Activated T-helper 2 cell treated with anti-CD3 and anti-CD28 coated beads, Interferon-gamma antibody, Interleukin-2, Interleukin-4, amounts not matched to agents 10 μg/mL and 5 μg/mL and 100 μg/mL, durations not matched to agents 14 hours and 24 hours and 36 hours (primary cell): ENCODE measurements at regions not wholly inside any gene's neighbourhood (a gene's known extent, or its start where the extent isn't known, plus 50 kb on each side); places are given as distances from the start of the nearest gene placed in this dataset.

Experiments used
- DNase-seq: peaks from one replicate; pipeline ENCODE4 v3.0.0; 2021; ENCODE audit warnings: low spot score
- H3K27ac Mint-ChIP-seq: one replicate; pipeline ENCODE4 v1.8.0; 2021; ENCODE audit warnings: mixed read lengths
- H3K27me3 Mint-ChIP-seq: one replicate; pipeline ENCODE4 v1.8.0; 2021; ENCODE audit warnings: low read depth, mixed read lengths
- H3K36me3 Mint-ChIP-seq: one replicate; pipeline ENCODE4 v1.8.0; 2021; ENCODE audit warnings: low read depth, mixed read lengths
- H3K4me1 Mint-ChIP-seq: one replicate; pipeline ENCODE4 v1.8.0; 2021; ENCODE audit warnings: low read depth, mixed read lengths
- H3K4me3 Mint-ChIP-seq: one replicate; pipeline ENCODE4 v1.8.0; 2021; ENCODE audit warnings: low read depth, mild to moderate bottlenecking, moderate library complexity, mixed read lengths
- H3K9me3 Mint-ChIP-seq: one replicate; pipeline ENCODE4 v1.8.0; 2021; ENCODE audit warnings: mixed read lengths
- intact Hi-C: fragments of 100-400 bp; cut with micrococcal nuclease; formaldehyde crosslinking; loops from one replicate; pipeline ENCODE4 v1.15.1; 2023

- Mint-ChIP-seq H3K9me3 (peaks cover 48% of the 10 kb centered on the region), H3K4me3 (no peak overlapping the region), H3K27ac (no peak overlapping the region), H3K36me3 (no peaks in the 10 kb centered on the region), H3K27me3 (no peaks in the 10 kb centered on the region), H3K4me1 (no peaks in the 10 kb centered on the region)
- no peak for DNase-seq
- intact Hi-C loops: no loop called here
These were observed 1144.8 kb downstream of the ADGRL3 start for GRCh38 chr4:62344915-62345314.

- Mint-ChIP-seq H3K27me3 (no peaks in the 10 kb centered on the region), H3K4me1 (no peaks in the 10 kb centered on the region), H3K4me3 (no peak overlapping the region), H3K9me3 (peaks cover 53% of the 10 kb centered on the region), H3K36me3 (no peaks in the 10 kb centered on the region), H3K27ac (no peak overlapping the region)
- no peak for DNase-seq
- intact Hi-C loops: no loop called here
These were observed 1144.3 kb downstream of the ADGRL3 start for GRCh38 chr4:62344474-62344873.

DNA sequence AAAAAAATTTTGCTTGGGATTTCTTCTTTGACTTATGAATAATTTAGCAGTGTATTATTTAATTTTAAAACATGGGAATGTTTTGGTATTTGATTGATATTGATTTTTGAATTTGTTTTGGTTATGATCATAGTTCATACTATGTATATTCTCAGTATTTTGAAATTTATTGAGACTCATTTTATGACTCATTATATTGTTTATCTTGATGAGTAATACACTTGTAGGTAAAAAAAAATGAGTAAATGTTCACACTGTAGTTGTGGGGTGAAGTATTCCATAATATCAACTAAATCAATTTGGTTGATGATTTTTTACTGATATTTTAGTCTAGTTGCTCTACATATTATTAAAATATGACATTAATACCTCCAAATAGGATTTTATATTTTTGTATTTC is 1142.2 kb downstream of the ADGRL3 start:
- intact Hi-C loops: no loop called here
- H3K27ac Mint-ChIP-seq: no peak overlapping the region
- H3K9me3 Mint-ChIP-seq: peaks cover 70% of the 10 kb centered on the region
- H3K36me3 Mint-ChIP-seq: no peaks in the 10 kb centered on the region
- DNase-seq: no peak
- H3K4me3 Mint-ChIP-seq: no peak overlapping the region
- no peaks in the 10 kb centered on the region for H3K27me3 Mint-ChIP-seq
- no peaks in the 10 kb centered on the region for H3K4me1 Mint-ChIP-seq

DNA sequence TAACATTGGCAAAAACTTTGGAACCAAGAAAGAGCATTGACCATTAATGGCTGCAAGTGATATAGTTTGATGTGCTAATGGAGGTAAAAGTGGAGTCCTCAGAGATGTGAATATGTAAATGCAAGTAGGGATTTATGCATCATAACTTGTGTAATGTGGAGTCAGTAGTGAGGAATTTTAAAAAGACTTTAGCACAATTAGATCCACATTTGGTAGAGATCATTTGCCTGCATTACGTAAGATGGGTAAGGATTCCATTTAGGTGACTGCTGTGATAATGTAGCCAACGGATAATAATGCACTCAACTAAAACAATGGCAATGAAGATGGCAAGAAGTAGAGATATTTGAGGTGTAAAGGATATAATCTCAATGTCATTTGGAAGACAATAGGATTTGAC is 1128.4 kb downstream of the ADGRL3 start:
- intact Hi-C loops: no loop called here
- H3K9me3 Mint-ChIP-seq: peaks cover 36% of the 10 kb centered on the region
- no peak for DNase-seq
- no peak overlapping the region for H3K27ac Mint-ChIP-seq
- no peak overlapping the region for H3K4me3 Mint-ChIP-seq
- no peaks in the 10 kb centered on the region for H3K27me3 Mint-ChIP-seq
- H3K4me1 Mint-ChIP-seq: no peaks in the 10 kb centered on the region
- H3K36me3 Mint-ChIP-seq: no peaks in the 10 kb centered on the region

GRCh38 chr4:62327612-62328297 is 1127.6 kb downstream of the ADGRL3 start:
- Mint-ChIP-seq H3K27me3 (no peaks in the 10 kb centered on the region), H3K9me3 (peaks cover 36% of the 10 kb centered on the region)

GRCh38 chr4:62324215-62324614 is 1124.1 kb downstream of the ADGRL3 start:
- intact Hi-C loops: no loop called here
- DNase-seq: no peak
- no peaks in the 10 kb centered on the region for H3K4me1 Mint-ChIP-seq
- H3K36me3 Mint-ChIP-seq: no peaks in the 10 kb centered on the region
- H3K27me3 Mint-ChIP-seq: no peaks in the 10 kb centered on the region
- H3K4me3 Mint-ChIP-seq: no peak overlapping the region
- H3K27ac Mint-ChIP-seq: no peak overlapping the region
- H3K9me3 Mint-ChIP-seq: peaks cover 27% of the 10 kb centered on the region

More at GRCh38 chr4:62327612-62328297, 1127.6 kb downstream of the ADGRL3 start:
- intact Hi-C loops: no loop called here
- no peak for DNase-seq
- H3K27ac Mint-ChIP-seq: no peak overlapping the region
- no peaks in the 10 kb centered on the region for H3K36me3 Mint-ChIP-seq
- no peak overlapping the region for H3K4me3 Mint-ChIP-seq
- H3K4me1 Mint-ChIP-seq: no peaks in the 10 kb centered on the region

GRCh38 chr4:62320612-62321011 is 1120.5 kb downstream of the ADGRL3 start:
- Mint-ChIP-seq H3K27me3 (no peaks in the 10 kb centered on the region), H3K27ac (no peak overlapping the region), H3K36me3 (no peaks in the 10 kb centered on the region), H3K9me3 (peaks cover 20% of the 10 kb centered on the region), H3K4me3 (no peak overlapping the region), H3K4me1 (no peaks in the 10 kb centered on the region)
- no peak for DNase-seq
- intact Hi-C loops: no loop called here

- Mint-ChIP-seq H3K4me3 (no peak overlapping the region), H3K4me1 (no peaks in the 10 kb centered on the region), H3K9me3 (peaks cover 39% of the 10 kb centered on the region), H3K27me3 (no peaks in the 10 kb centered on the region), H3K36me3 (no peaks in the 10 kb centered on the region), H3K27ac (no peak overlapping the region)
- DNase-seq: no peak
- intact Hi-C loops: no loop called here
These were observed 1102.6 kb downstream of the ADGRL3 start for GRCh38 chr4:62302710-62303109.

GRCh38 chr4:62301500-62301899 is 1101.4 kb downstream of the ADGRL3 start:
- Mint-ChIP-seq H3K36me3 (no peaks in the 10 kb centered on the region), H3K4me3 (no peak overlapping the region), H3K27ac (no peak overlapping the region), H3K27me3 (no peaks in the 10 kb centered on the region), H3K9me3 (peaks cover 28% of the 10 kb centered on the region), H3K4me1 (no peaks in the 10 kb centered on the region)
- no peak for DNase-seq
- intact Hi-C loops: no loop called here

DNA sequence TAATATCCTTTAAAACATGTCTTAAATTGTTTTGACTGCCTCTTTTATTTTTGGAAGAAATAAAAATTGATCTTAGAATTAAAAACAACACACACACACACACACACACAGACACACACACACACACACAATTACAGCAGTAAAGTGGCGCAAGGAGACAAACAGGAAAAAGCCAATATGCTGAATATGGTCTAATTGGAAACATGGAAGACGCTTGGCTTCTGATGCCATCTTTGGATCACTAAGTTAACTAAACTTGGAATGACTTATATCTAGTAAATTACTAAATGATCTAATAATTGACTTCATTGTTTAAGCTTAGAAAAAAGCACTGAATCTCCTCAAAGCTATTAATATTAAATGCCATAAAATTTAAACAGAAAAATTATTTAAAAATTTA is 1093.4 kb downstream of the ADGRL3 start:
- H3K27ac Mint-ChIP-seq: no peak overlapping the region
- H3K36me3 Mint-ChIP-seq: no peaks in the 10 kb centered on the region
- intact Hi-C loops: no loop called here
- no peaks in the 10 kb centered on the region for H3K27me3 Mint-ChIP-seq
- DNase-seq: no peak
- no peaks in the 10 kb centered on the region for H3K4me1 Mint-ChIP-seq
- H3K9me3 Mint-ChIP-seq: peaks cover 26% of the 10 kb centered on the region
- no peak overlapping the region for H3K4me3 Mint-ChIP-seq

- H3K36me3 Mint-ChIP-seq: no peaks in the 10 kb centered on the region
- no peak overlapping the region for H3K4me3 Mint-ChIP-seq
- H3K9me3 Mint-ChIP-seq: peaks cover 26% of the 10 kb centered on the region
- no peak overlapping the region for H3K27ac Mint-ChIP-seq
- intact Hi-C loops: no loop called here
- no peaks in the 10 kb centered on the region for H3K4me1 Mint-ChIP-seq
- DNase-seq: no peak
- no peaks in the 10 kb centered on the region for H3K27me3 Mint-ChIP-seq
These were observed 1092.8 kb downstream of the ADGRL3 start for GRCh38 chr4:62292911-62293310.

DNA sequence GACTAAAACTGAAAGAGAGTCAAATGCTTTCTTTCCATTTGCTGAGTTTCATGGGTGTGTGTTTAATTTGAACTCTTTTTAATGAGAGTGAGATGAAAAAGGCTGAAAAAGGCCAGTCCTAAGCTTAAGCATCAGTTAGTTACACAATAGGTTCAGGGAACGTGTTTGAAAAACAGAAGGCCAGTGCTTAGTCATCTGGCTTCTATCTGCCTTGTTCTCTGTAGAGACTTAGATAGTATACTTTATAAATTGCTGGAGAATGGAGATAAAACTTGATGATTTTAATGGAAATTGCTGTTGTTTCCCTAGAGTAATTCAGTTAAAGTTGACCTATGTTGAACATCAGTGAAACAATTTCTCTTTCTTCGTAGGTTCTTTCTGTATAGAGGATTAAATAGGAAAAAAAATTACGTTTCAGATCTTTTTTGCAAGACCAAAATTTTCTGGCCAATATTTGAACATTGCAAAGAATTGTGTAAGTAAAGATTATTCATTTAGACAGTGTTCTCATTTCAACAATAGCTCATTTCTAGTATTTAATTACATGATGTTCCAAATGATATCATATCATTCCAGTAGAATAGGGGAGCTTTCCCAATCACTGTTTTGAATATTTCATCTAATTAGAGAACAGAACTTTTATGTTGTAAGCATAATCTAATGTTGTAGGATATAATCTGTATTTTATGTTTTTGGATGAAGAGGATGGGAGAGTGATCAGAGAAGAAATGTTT is 1088.8 kb downstream of the ADGRL3 start:
- no peaks in the 10 kb centered on the region for H3K4me1 Mint-ChIP-seq
- H3K27ac Mint-ChIP-seq: no peak overlapping the region
- no peaks in the 10 kb centered on the region for H3K27me3 Mint-ChIP-seq
- intact Hi-C loops: no loop called here
- no peak for DNase-seq
- no peak overlapping the region for H3K4me3 Mint-ChIP-seq
- peaks cover 26% of the 10 kb centered on the region for H3K9me3 Mint-ChIP-seq
- H3K36me3 Mint-ChIP-seq: no peaks in the 10 kb centered on the region

- H3K27ac Mint-ChIP-seq: no peak overlapping the region
- no peaks in the 10 kb centered on the region for H3K36me3 Mint-ChIP-seq
- intact Hi-C loops: no loop called here
- H3K4me1 Mint-ChIP-seq: no peaks in the 10 kb centered on the region
- no peak overlapping the region for H3K4me3 Mint-ChIP-seq
- no peak for DNase-seq
- H3K27me3 Mint-ChIP-seq: no peaks in the 10 kb centered on the region
- H3K9me3 Mint-ChIP-seq: peaks cover 25% of the 10 kb centered on the region
These were observed 1084.9 kb downstream of the ADGRL3 start for GRCh38 chr4:62285026-62285425.
